HG02938 (cell line): ENCODE measurements at regions not wholly inside any gene's neighbourhood (a gene's known extent, or its start where the extent isn't known, plus 50 kb on each side); places are given as distances from the start of the nearest gene placed in this dataset.

Experiments used
- ATAC-seq: cut with Tn5 transposase; IDR thresholded peaks from one replicate; pipeline ENCODE4 v1.9.1; 2021; ENCODE audit warnings: mild to moderate bottlenecking, moderate library complexity; ENCODE audit not compliant: unreplicated experiment

- no peak for ATAC-seq
Observed at GRCh38 chr10:44180321-44181168, 204.4 kb downstream of the CXCL12 start.

GRCh38 chr10:44178856-44179255, 206.0 kb downstream of the CXCL12 start:
- no peak for ATAC-seq

- no peak for ATAC-seq
Observed at GRCh38 chr10:44178281-44178680, 206.6 kb downstream of the CXCL12 start.

GRCh38 chr10:44177610-44178009, 207.3 kb downstream of the CXCL12 start:
- ATAC-seq = no peak

- no peak for ATAC-seq
Observed at GRCh38 chr10:44176311-44176710, 208.6 kb downstream of the CXCL12 start.

GRCh38 chr10:44173608-44173894, 211.3 kb downstream of the CXCL12 start:
- ATAC-seq = no peak

GRCh38 chr10:44172883-44173607, 211.9 kb downstream of the CXCL12 start:
- ATAC-seq = no peak

- ATAC-seq = no peak
Observed at GRCh38 chr10:44171765-44172164, 213.1 kb downstream of the CXCL12 start.

- ATAC-seq = no peak
Observed at GRCh38 chr10:44168478-44168877, 216.4 kb downstream of the CXCL12 start.

GRCh38 chr10:44167752-44168151, 217.1 kb downstream of the CXCL12 start:
- no peak for ATAC-seq

- no peak for ATAC-seq
Observed at GRCh38 chr10:44166441-44166840, 218.5 kb downstream of the CXCL12 start.

GRCh38 chr10:44164251-44164956, 220.5 kb downstream of the CXCL12 start:
- ATAC-seq = no peak

GRCh38 chr10:44161184-44161583, 223.7 kb downstream of the CXCL12 start:
- no peak for ATAC-seq

- no peak for ATAC-seq
Observed at GRCh38 chr10:44157574-44157973, 227.3 kb downstream of the CXCL12 start.

- no peak for ATAC-seq
Observed at GRCh38 chr10:44154956-44155355, 229.9 kb downstream of the CXCL12 start.

GRCh38 chr10:44153918-44154670, 230.8 kb downstream of the CXCL12 start:
- ATAC-seq = no peak

- ATAC-seq = no peak
Observed at GRCh38 chr10:44143556-44143955, 241.3 kb downstream of the CXCL12 start.

- no peak for ATAC-seq
Observed at GRCh38 chr10:44132361-44133289, 252.3 kb downstream of the CXCL12 start.

- no peak for ATAC-seq
Observed at GRCh38 chr10:44126291-44126717, 258.6 kb downstream of the CXCL12 start.

GRCh38 chr10:44125879-44126278, 259.0 kb downstream of the CXCL12 start:
- no peak for ATAC-seq
